Subcutaneous abdominal adipose tissue (tissue), 5 donors: ENCODE measurements at regions not wholly inside any gene's neighbourhood (a gene's known extent, or its start where the extent isn't known, plus 50 kb on each side); places are given as distances from the start of the nearest gene placed in this dataset.

ENCODE experiments used
- H3K27ac ChIP-seq: one replicate; pipeline ENCODE4 v1.7.0; 2013; ENCODE audit warnings: low read depth, mild to moderate bottlenecking, inconsistent platforms, low read length, moderate library complexity
- H3K27me3 ChIP-seq, 5 donors: one replicate each; pipeline ENCODE4 v1.7.0; 2013; ENCODE audit warnings: low read length in 5 of 5, inconsistent platforms in 1 of 5; ENCODE audit not compliant: control insufficient read depth in 5 of 5, insufficient read depth in 4 of 5
- H3K36me3 ChIP-seq, 5 donors: one replicate each; pipeline ENCODE4 v1.7.0; 2013; ENCODE audit warnings: low read length in 5 of 5; ENCODE audit not compliant: control insufficient read depth in 5 of 5, insufficient read depth in 5 of 5
- H3K4me1 ChIP-seq, 5 donors: one replicate each; pipeline ENCODE4 v1.7.0; 2013; ENCODE audit warnings: low read length in 5 of 5, mild to moderate bottlenecking in 3 of 5, moderate library complexity in 1 of 5; ENCODE audit not compliant: control insufficient read depth in 5 of 5, insufficient read depth in 5 of 5
- H3K4me3 ChIP-seq, 5 donors: one replicate each; pipeline ENCODE4 v1.7.0; 2013; ENCODE audit warnings: low read length in 5 of 5, low read depth in 1 of 5
- H3K9ac ChIP-seq, 5 donors: one replicate each; pipeline ENCODE4 v1.7.0; 2013; ENCODE audit warnings: low read length in 5 of 5, mild to moderate bottlenecking in 4 of 5, moderate library complexity in 3 of 5
- H3K9me3 ChIP-seq, 5 donors: one replicate each; pipeline ENCODE4 v1.7.0; 2013; ENCODE audit warnings: low read length in 5 of 5; ENCODE audit not compliant: control insufficient read depth in 5 of 5
- donor health status: healthy.
- donor health status: healthy.
- donor health status: healthy.
- donor health status: healthy.
- donor health status: healthy.

DNA sequence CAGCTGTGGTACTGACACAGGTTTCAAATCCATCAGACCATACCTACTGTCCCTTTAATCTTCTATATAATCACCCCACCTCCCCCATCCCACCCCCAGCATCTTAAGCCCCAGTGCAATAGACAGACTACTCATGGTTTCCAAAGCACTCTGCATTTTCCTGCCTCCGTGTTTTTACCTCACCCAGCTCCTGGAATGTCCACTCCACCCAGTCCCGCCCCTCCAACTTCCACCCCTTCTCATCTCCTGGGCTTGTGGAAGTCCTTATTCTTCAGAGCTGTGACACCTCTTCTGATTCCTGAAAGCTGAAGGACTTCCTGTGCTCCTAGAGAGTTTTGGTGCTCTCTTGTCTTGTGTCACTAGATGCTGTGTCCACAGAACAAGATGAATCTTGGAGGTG lies 94.3 kb downstream of the EFNB1 start:
- H3K9ac ChIP-seq, result no peak overlapping the region
- H3K36me3 ChIP-seq, result no peaks in the 10 kb centered on the region
- H3K4me3 ChIP-seq, result no peak overlapping the region
- H3K4me1 ChIP-seq, result peaks cover 0 to 17% (median 15%) of the 10 kb centered on the region in 5 donors
- peaks cover 0 to 2% (median 0%) of the 10 kb centered on the region in 5 donors for H3K9me3 ChIP-seq
- H3K27me3 ChIP-seq, result peaks cover 0 to 8% (median 6%) of the 10 kb centered on the region in 5 donors
- H3K27ac ChIP-seq, result no peak overlapping the region

DNA sequence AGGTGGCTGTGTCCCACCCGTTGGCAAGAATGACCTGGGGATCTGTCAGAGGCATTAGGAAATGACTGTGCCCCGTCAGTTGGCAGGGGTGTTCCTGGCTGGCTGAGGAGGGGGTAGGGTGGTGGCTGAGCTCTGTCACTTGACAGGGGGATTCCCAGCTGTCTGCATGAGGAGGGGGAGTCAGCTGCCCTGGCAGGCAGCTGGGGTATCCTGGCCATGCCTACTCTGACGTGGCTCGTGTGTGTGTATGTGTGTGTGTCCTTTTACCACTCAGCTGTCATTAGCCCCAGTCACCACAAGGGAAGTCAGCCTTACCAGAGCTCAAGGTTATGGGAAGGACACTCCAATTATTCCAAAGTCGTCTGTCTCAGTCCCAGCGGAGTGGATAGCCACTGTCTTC lies 93.2 kb downstream of the EFNB1 start:
- peaks cover 0 to 7% (median 5%) of the 10 kb centered on the region in 5 donors for H3K27me3 ChIP-seq
- H3K4me1 ChIP-seq, result peaks cover 0 to 17% (median 15%) of the 10 kb centered on the region in 5 donors
- H3K9me3 ChIP-seq, result peaks cover 0 to 2% (median 0%) of the 10 kb centered on the region in 5 donors
- H3K36me3 ChIP-seq, result no peaks in the 10 kb centered on the region
- H3K27ac ChIP-seq, result no peak overlapping the region
- no peak overlapping the region for H3K4me3 ChIP-seq
- H3K9ac ChIP-seq, result no peak overlapping the region

DNA sequence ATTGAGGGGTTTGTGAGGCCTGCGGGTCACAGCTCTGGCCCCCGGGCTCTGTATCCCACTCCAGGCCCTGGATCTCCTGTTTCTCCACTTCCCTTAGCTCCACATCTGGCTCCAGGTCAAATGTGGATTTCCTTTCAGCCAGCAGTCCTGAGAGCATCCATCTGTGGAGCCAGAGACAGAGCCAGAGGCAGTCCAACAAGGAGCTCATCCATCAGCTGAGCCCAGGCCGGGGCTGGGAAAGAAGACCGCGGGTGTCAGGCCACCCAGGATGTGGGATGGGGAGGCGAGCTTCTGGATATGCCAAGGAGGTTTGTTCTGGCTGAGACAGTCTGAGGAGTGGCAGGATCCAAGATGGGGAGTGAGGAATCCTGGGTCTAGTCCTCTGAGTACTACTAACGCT lies 91.7 kb downstream of the EFNB1 start:
- H3K36me3 ChIP-seq, result no peaks in the 10 kb centered on the region
- H3K9me3 ChIP-seq, result peaks cover 0 to 2% (median 0%) of the 10 kb centered on the region in 5 donors
- no peak overlapping the region for H3K9ac ChIP-seq
- H3K4me1 ChIP-seq, result peaks cover 0 to 17% (median 15%) of the 10 kb centered on the region in 5 donors
- peaks cover 0 to 10% (median 6%) of the 10 kb centered on the region in 5 donors for H3K27me3 ChIP-seq
- no peak overlapping the region for H3K4me3 ChIP-seq
- no peak overlapping the region for H3K27ac ChIP-seq

DNA sequence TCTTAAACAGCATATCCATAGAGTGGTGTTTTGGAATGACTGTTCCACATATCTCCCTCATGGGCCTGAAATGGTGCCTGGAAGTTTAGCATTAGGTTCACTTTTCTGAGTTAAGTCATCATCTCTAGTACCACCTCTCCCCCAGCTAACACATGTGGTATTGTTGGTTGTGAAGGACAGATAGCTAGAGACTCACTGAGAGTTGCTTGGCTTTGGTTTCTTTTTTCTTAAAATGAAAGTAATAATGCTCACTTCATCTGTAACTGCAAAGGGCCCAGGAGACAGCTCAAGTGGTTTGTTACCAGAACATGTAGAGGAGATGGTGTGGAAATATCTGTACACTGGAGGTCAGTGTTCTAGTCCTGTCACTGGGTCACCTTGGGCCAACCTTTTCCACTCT lies 90.9 kb downstream of the EFNB1 start:
- no peak overlapping the region for H3K9ac ChIP-seq
- H3K36me3 ChIP-seq, result no peaks in the 10 kb centered on the region
- H3K4me3 ChIP-seq, result no peak overlapping the region
- H3K27ac ChIP-seq, result no peak overlapping the region
- H3K4me1 ChIP-seq, result peaks cover 0 to 17% (median 15%) of the 10 kb centered on the region in 5 donors
- H3K9me3 ChIP-seq, result peaks cover 0 to 2% (median 0%) of the 10 kb centered on the region in 5 donors
- peaks cover 0 to 10% (median 6%) of the 10 kb centered on the region in 5 donors for H3K27me3 ChIP-seq

DNA sequence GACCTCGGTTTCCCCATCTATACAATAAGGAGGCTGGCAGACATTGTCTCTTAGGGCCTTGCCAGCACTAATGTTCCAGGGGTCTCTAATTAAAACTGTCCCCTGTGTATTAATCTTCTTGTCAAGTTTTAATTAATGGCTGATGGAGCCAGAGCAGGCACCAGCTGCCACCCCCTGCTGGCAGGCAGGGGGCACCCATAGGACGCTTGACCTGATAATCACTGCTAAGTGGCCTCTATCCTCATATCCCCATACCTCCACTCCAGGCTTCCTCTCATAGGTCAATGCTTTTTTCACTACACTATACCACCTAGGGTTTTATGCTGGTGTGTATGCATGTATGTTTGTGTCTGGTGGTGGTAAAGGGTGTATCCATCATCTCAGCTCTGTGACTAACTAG lies 89.4 kb downstream of the EFNB1 start:
- no peak overlapping the region for H3K9ac ChIP-seq
- H3K9me3 ChIP-seq, result peaks cover 0 to 2% (median 0%) of the 10 kb centered on the region in 5 donors
- H3K4me1 ChIP-seq, result peaks cover 0 to 18% (median 15%) of the 10 kb centered on the region in 5 donors
- H3K4me3 ChIP-seq, result no peak overlapping the region
- H3K27me3 ChIP-seq, result peaks cover 0 to 10% (median 8%) of the 10 kb centered on the region in 5 donors
- no peak overlapping the region for H3K27ac ChIP-seq
- H3K36me3 ChIP-seq, result no peaks in the 10 kb centered on the region

DNA sequence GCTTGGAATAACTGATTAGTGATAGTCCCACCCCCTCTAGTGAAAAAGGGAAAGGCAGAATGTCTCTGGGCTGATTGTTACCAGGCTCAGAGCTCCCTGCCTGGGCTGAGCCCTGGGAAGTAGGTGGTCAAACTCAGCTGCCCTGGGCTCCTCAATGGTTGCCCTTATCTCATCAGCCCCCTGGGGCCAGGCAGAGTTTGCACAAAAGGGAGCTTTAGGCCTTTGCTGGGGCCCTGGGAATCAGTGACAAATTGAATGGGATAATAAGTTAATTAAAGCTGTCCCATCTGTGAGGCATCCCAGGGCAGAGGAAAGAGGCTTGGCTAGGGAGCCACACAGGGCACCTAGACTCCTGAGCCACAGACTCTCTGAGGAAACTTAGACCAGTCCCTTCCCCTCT lies 89.0 kb downstream of the EFNB1 start:
- Histone ChIP-seq H3K9me3 (peaks cover 0 to 2% (median 0%) of the 10 kb centered on the region in 5 donors), H3K27me3 (peaks cover 0 to 11% (median 8%) of the 10 kb centered on the region in 5 donors), H3K9ac (no peak overlapping the region), H3K4me1 (peaks cover 0 to 22% (median 19%) of the 10 kb centered on the region in 5 donors), H3K36me3 (no peaks in the 10 kb centered on the region), H3K27ac (no peak overlapping the region), H3K4me3 (no peak overlapping the region)

DNA sequence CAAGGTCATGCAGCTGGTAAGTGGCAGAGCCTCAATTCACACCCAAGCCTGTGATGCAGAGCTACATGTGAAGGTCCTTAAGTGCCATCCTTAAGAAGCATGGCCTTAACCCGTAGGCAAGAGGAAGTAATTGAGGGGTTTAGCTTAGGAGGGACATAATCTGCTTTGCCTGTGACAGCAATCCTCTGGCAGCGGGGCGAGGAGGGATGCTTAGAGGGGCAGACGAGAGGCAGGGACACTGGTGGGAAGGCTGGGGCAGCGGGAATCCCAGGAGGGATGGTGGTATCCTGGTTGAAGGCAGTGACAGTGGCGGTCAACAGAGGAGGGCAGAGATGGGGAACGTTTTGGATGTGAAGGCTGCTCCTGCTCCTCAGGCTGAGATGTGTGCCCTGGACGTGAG lies 88.1 kb downstream of the EFNB1 start:
- H3K36me3 ChIP-seq, result no peaks in the 10 kb centered on the region
- H3K9me3 ChIP-seq, result peaks cover 0 to 2% (median 0%) of the 10 kb centered on the region in 5 donors
- peaks cover 0 to 28% (median 27%) of the 10 kb centered on the region in 5 donors for H3K4me1 ChIP-seq
- no peak overlapping the region for H3K4me3 ChIP-seq
- H3K27ac ChIP-seq, result no peak overlapping the region
- no peak overlapping the region for H3K9ac ChIP-seq
- H3K27me3 ChIP-seq, result peaks cover 0 to 11% (median 8%) of the 10 kb centered on the region in 5 donors

DNA sequence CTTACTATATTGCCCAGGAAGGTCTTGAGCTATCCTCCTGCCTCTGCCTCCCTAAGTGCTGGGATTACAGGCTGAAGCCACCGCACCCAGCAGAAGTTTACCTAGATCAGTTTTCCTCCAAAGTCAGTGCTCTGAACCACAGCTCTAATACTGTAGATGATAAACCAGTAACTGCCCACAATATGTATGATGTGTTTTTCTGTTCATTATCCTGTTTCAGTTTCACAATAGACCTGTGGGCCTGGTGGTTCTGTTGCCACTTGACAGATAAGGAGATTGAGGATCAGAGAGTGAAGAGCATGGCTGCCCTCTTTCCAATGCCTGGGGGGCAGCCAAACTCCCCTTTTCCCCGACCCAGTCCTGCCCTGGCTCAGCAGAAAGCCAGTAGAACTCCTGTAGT lies 87.0 kb downstream of the EFNB1 start:
- H3K27me3 ChIP-seq, result peaks cover 3 to 13% (median 10%) of the 10 kb centered on the region in 5 donors
- H3K9me3 ChIP-seq, result peaks cover 0 to 2% (median 0%) of the 10 kb centered on the region in 5 donors
- no peak overlapping the region for H3K27ac ChIP-seq
- H3K4me1 ChIP-seq, result peaks cover 0 to 28% (median 25%) of the 10 kb centered on the region in 5 donors
- H3K9ac ChIP-seq, result no peak overlapping the region
- H3K4me3 ChIP-seq, result no peak overlapping the region
- no peaks in the 10 kb centered on the region for H3K36me3 ChIP-seq

DNA sequence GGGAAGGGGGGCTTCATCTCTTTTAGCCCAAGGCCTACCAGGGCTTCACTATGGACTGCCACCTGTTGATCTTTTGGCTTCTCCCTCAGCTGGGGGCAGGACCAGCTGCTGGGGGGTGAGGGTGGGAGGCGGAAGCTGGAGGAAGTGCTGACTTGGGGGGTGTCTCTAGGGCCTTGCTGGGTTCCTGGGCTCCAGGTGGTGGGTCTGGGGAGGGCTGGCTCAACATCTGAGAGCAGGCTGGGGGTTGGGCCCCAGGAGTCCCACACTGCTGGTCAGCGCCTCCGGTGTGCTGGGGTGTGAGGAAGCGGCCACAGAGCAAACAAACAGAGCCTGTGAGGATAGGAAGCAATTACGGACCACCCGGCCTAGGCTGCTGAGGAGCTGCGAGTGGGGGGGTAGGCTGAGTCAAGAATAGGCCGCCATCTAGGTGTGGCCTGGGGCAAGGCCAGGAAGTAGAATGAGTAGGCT lies 85.7 kb downstream of the EFNB1 start:
- peaks cover 0 to 2% (median 0%) of the 10 kb centered on the region in 5 donors for H3K9me3 ChIP-seq
- H3K27me3 ChIP-seq, result peaks cover 3 to 15% (median 12%) of the 10 kb centered on the region in 5 donors
- no peak overlapping the region for H3K27ac ChIP-seq
- no peaks in the 10 kb centered on the region for H3K36me3 ChIP-seq
- no peak overlapping the region for H3K4me3 ChIP-seq
- H3K9ac ChIP-seq, result no peak overlapping the region
- H3K4me1 ChIP-seq, result peaks cover 0 to 19% (median 13%) of the 10 kb centered on the region in 5 donors

DNA sequence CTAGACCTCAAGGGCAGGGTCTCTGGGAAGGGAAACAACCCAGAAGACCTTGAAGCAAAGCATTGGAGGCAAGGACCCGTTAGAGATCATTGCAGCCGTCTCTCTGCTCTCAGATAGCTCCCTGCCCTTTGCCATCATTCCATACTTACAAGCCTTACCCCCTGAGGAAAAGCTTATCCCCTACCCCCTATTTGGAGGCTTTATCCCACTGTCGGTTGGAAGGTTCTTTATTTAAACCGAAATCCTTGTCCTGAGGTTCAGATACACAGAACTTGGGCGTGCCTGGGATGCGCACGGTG lies 84.4 kb downstream of the EFNB1 start:
- Histone ChIP-seq H3K9me3 (peaks cover 0 to under 1% (median 0%) of the 10 kb centered on the region in 5 donors), H3K9ac (no peak overlapping the region), H3K4me3 (no peak overlapping the region), H3K36me3 (no peaks in the 10 kb centered on the region), H3K27me3 (peaks cover 3 to 18% (median 14%) of the 10 kb centered on the region in 5 donors), H3K4me1 (peaks cover 0 to 23% (median 15%) of the 10 kb centered on the region in 5 donors), H3K27ac (no peak overlapping the region)
